NB4 (cell line): ENCODE measurements at regions not wholly inside any gene's neighbourhood (a gene's known extent, or its start where the extent isn't known, plus 50 kb on each side); places are given as distances from the start of the nearest gene placed in this dataset.

Experiments used
- MYC ChIP-seq: IDR thresholded peaks from 2 replicates; pipeline ENCODE4 v1.6.1; 2011; ENCODE audit warnings: low read depth, low read length
- POLR2A ChIP-seq: IDR thresholded peaks from 2 replicates; pipeline ENCODE4 v1.6.1; 2011; ENCODE audit warnings: mild to moderate bottlenecking; ENCODE audit not compliant: insufficient read length; ENCODE audit errors: extremely low read depth
- TF ChIP-seq, protein P1 (sequence below): IDR thresholded peaks from one replicate; pipeline ENCODE4 v1.5.1; 2012; ENCODE audit warnings: low read depth, low read length
- TF ChIP-seq, protein P2 (sequence below): IDR thresholded peaks from 2 replicates; pipeline ENCODE4 v1.6.1; 2011; ENCODE audit warnings: low read depth, low read length

DNA sequence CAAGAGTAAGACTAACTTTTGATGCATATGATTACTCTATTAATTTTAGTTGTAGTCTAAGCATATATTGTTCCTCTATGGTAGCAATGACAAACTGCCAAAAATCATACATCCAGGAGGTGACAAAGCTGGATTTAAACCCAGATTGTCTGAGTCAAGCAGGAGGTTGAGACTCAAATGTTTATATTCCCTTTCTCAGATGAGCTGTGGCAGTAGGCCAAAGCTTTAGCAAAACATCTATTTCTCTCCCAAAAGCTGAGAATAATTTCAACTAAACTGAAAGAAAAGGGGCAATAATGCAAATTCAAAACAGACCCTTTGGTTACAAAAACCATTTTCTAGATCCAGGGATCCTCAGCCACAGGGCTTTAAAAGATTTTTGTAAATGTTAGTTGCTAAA is 173.6 kb downstream of the SEC23A start:
- TF ChIP-seq, protein P1, sequence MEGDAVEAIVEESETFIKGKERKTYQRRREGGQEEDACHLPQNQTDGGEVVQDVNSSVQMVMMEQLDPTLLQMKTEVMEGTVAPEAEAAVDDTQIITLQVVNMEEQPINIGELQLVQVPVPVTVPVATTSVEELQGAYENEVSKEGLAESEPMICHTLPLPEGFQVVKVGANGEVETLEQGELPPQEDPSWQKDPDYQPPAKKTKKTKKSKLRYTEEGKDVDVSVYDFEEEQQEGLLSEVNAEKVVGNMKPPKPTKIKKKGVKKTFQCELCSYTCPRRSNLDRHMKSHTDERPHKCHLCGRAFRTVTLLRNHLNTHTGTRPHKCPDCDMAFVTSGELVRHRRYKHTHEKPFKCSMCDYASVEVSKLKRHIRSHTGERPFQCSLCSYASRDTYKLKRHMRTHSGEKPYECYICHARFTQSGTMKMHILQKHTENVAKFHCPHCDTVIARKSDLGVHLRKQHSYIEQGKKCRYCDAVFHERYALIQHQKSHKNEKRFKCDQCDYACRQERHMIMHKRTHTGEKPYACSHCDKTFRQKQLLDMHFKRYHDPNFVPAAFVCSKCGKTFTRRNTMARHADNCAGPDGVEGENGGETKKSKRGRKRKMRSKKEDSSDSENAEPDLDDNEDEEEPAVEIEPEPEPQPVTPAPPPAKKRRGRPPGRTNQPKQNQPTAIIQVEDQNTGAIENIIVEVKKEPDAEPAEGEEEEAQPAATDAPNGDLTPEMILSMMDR: no peak
- TF ChIP-seq MYC (no peak), POLR2A (no peak)
- TF ChIP-seq, protein P2, sequence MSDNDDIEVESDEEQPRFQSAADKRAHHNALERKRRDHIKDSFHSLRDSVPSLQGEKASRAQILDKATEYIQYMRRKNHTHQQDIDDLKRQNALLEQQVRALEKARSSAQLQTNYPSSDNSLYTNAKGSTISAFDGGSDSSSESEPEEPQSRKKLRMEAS: no peak
